Epithelial cell of esophagus (primary cell): ENCODE measurements at regions not wholly inside any gene's neighbourhood (a gene's known extent, or its start where the extent isn't known, plus 50 kb on each side); places are given as distances from the start of the nearest gene placed in this dataset.
A peak's percentile ranks its signal among the peaks of the same experiment; 100 is the strongest.
"Not testable (repeated sequence)": the region's sequence is repeated elsewhere in the genome, so short reads cannot be mapped to it uniquely, and the experiment has no call there.

Experiments used
- DNase-seq: peaks from one replicate; pipeline ENCODE4 v3.0.0; 2010; ENCODE audit warnings: low read depth
- H3K4me3 ChIP-seq: 2 replicates; pipeline ENCODE4 v1.5.1; 2011; ENCODE audit warnings: mild to moderate bottlenecking, low read length, control low read depth
- CTCF ChIP-seq: IDR thresholded peaks from 2 replicates; pipeline ENCODE4 v1.5.1; 2011; ENCODE audit warnings: low read depth, mild to moderate bottlenecking, low read length, control low read depth, inconsistent platforms; ENCODE audit not compliant: insufficient read depth; ENCODE audit errors: missing control alignments

- DNase-seq, H3K4me3 ChIP-seq: not testable (repeated sequence)
Observed at GRCh38 chr1:95297906-95298305, 63.9 kb downstream of the RWDD3 start.

DNA sequence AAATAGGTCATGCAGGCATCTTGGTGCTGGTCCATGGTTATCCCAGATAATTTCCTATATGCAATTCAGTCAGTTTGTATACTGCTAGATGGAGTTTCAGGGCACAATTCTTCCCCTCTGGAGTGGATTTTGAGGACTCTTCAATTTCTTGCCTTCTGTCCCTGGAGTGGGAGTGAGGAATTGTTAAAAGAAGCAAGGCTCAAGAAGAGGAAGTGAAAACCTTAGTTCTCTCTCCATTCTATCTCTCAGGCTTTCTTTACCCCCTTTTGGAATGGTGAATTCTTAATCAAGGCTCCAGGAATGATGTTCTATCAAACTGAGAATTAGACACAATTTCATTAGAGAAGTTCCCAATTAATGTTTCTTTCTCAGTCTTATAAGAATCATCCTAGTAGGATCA, 67.1 kb downstream of the RWDD3 start:
- no peak for TF ChIP-seq CTCF
- H3K4me3 ChIP-seq, result no peak overlapping the region
- DNase-seq, result no peak

DNA sequence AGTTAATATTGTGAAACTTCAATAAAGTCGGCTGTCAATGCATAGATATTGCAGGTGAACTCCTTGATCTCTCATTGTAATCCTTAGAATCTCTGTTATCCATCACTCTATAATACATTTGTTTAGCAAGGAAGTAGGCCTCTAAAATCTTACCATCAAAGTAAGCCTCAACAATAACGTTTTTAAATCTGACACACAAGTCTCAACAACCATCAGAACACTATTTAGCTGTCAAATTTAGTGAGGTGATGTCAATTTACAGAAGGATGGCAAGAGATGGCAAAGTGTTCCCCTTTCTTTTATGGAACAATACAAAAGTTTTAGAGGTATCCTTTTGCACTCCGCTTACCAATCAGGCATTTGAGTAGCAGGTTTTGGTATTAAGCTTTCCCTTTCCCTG, 67.6 kb downstream of the RWDD3 start:
- no peak for DNase-seq
- H3K4me3 ChIP-seq, result no peak overlapping the region
- no peak for TF ChIP-seq CTCF

GRCh38 chr1:95304803-95305202, 70.8 kb downstream of the RWDD3 start:
- no peak for TF ChIP-seq CTCF
- no peak overlapping the region for H3K4me3 ChIP-seq
- peak; percentile 65 for DNase-seq

GRCh38 chr1:95308276-95309030, 74.4 kb downstream of the RWDD3 start:
- no peak for TF ChIP-seq CTCF
- H3K4me3 ChIP-seq, result no peak overlapping the region
- DNase-seq, result no peak

GRCh38 chr1:95309031-95309471, 75.0 kb downstream of the RWDD3 start:
- peak; percentile 75 for TF ChIP-seq CTCF
- no peak overlapping the region for H3K4me3 ChIP-seq
- DNase-seq, result peak; percentile 50

DNA sequence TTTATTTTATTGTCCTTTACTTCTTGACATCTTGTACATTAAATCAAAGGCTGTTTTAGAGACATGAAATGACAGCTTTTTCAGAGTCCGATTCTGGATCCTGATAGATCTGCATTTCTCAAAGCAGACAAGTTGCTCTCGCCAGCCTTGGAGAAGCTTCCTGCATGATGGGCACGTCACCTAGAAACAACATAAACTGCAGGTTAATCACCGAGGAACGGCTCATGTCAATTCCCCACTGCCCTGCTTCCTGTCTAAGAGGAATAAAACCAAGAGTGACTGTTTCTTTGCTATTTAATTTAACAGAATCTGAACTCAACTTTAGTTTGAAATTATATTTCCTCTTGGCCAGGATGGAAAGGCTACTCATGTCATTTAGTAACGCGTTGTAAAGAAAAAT, 77.0 kb downstream of the RWDD3 start:
- DNase-seq, result no peak
- TF ChIP-seq CTCF, result no peak
- H3K4me3 ChIP-seq, result no peak overlapping the region
